GM13977 (cell line): ENCODE measurements at regions not wholly inside any gene's neighbourhood (a gene's known extent, or its start where the extent isn't known, plus 50 kb on each side); places are given as distances from the start of the nearest gene placed in this dataset.

ENCODE experiments used
- DNase-seq: peaks from one replicate; pipeline ENCODE4 v3.0.0; 2012; ENCODE audit warnings: low spot score
- in situ Hi-C: fragments of 300-500 bp; cut with MboI; formaldehyde crosslinking; loops from one replicate; pipeline ENCODE4 v1.12.0; 2022; ENCODE audit warnings: low sequenced_read_pairs, low pct_unique_long_range_greater_than_20kb, mixed read lengths, inconsistent platforms; ENCODE audit not compliant: unreplicated experiment
- TF ChIP-seq, protein P1 (sequence below): IDR thresholded peaks from 2 replicates; pipeline ENCODE4 v1.5.1; 2012; ENCODE audit warnings: mild to moderate bottlenecking, control low read depth; ENCODE audit not compliant: insufficient read depth; ENCODE audit errors: extremely low read depth, missing control alignments

DNA sequence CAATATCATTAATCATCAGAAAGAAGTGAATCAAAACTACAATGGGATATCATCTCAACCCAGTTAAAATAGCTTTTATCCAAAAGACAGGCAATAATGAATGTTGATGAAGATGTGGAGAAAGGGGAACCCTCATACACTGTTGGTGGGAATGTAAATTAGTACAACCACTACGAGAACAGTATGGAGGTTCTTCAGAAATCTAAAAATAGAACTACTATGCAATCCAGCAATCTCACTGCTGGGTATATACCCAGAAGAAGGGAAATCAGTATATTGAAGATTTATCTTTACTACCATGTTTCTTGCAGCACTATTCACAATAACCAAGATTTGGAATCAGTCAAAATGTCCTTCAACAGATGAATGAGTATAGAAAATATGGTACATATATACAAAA lies 189.8 kb downstream of the HHIPL2 start:
- no peak for DNase-seq
- TF ChIP-seq, protein P1, sequence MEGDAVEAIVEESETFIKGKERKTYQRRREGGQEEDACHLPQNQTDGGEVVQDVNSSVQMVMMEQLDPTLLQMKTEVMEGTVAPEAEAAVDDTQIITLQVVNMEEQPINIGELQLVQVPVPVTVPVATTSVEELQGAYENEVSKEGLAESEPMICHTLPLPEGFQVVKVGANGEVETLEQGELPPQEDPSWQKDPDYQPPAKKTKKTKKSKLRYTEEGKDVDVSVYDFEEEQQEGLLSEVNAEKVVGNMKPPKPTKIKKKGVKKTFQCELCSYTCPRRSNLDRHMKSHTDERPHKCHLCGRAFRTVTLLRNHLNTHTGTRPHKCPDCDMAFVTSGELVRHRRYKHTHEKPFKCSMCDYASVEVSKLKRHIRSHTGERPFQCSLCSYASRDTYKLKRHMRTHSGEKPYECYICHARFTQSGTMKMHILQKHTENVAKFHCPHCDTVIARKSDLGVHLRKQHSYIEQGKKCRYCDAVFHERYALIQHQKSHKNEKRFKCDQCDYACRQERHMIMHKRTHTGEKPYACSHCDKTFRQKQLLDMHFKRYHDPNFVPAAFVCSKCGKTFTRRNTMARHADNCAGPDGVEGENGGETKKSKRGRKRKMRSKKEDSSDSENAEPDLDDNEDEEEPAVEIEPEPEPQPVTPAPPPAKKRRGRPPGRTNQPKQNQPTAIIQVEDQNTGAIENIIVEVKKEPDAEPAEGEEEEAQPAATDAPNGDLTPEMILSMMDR: no peak
- in situ Hi-C loops: no loop called here

GRCh38 chr1:222357252-222357651 lies 190.7 kb downstream of the HHIPL2 start:
- no peak for DNase-seq
- in situ Hi-C loops: no loop called here
- TF ChIP-seq, protein P1: no peak

- DNase-seq: no peak
- in situ Hi-C loops: no loop called here
- TF ChIP-seq, protein P1: no peak
Measured at GRCh38 chr1:222347627-222348026, 200.3 kb downstream of the HHIPL2 start.

DNA sequence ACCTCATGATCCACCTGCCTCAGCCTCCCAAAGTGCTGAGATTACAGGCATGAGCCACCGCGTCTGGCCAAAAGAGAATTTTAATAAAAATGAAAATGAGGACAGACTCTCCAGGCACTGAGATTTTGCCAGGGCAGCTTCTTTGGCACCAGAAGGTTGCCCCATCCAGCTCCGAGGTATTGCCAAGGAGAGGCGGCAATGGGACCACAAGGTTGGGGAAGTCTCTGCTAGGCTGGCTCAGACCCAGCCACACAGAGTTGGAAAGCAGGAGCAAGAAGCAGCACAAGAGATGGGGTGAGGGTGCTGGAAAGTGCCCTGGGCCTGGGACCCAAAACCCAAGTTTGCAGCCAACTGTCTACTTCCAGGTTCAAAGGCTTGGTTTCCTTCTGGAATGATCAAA lies 200.9 kb downstream of the HHIPL2 start:
- DNase-seq: no peak
- TF ChIP-seq, protein P1: no peak
- in situ Hi-C loops: no loop called here

GRCh38 chr1:222339376-222339947 lies 208.4 kb downstream of the HHIPL2 start:
- DNase-seq: no peak
- in situ Hi-C loops: no loop called here
- TF ChIP-seq, protein P1: no peak

DNA sequence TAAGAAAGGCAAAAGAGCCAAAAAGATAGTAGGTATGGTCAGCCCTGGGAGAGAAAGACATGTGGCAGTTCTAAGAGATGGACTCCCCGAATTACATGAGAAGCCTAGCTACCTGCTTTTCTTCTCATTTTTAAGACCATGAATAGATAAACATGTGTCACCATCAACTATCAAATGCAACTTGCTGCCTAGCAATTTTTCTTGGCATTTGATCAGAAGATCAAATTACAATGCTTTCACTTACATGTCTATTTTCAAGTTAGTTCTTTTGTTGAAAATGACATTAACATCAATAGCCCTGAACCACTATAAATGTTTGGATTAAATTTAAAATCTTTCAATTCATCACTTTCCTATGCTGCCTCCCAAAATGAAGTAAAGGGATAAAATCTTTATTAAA lies 212.3 kb downstream of the HHIPL2 start:
- TF ChIP-seq, protein P1: no peak
- no peak for DNase-seq
- in situ Hi-C loops: no loop called here
